Astrocyte of the hippocampus (primary cell): ENCODE measurements at regions not wholly inside any gene's neighbourhood (a gene's known extent, or its start where the extent isn't known, plus 50 kb on each side); places are given as distances from the start of the nearest gene placed in this dataset.
A peak's percentile ranks its signal among the peaks of the same experiment; 100 is the strongest.
"Not testable (repeated sequence)": the region's sequence is repeated elsewhere in the genome, so short reads cannot be mapped to it uniquely, and the experiment has no call there.

Source experiments
- DNase-seq: peaks from one replicate; pipeline ENCODE4 v3.0.0; 2011; ENCODE audit warnings: low read depth, low spot score

DNA sequence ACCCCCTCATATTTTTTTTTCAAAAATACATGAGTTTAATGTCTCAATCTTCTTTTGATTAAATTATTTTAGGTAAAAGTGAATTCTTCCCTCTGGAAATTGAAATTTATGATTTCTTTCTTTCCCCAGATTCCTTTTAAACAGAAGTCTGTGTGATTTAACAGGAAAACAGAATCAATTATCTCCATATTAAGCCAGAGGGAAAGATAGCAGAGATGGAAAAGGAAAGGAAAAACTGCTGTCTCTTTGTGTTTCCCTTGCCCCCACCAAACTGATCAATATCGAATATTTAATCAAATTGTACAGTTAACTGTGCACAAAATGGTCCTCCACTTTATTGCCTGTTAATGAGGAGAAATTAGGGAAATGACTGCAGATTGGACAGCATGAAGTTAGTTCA, 203.5 kb upstream of the NECTIN3 start:
- no peak for DNase-seq

DNA sequence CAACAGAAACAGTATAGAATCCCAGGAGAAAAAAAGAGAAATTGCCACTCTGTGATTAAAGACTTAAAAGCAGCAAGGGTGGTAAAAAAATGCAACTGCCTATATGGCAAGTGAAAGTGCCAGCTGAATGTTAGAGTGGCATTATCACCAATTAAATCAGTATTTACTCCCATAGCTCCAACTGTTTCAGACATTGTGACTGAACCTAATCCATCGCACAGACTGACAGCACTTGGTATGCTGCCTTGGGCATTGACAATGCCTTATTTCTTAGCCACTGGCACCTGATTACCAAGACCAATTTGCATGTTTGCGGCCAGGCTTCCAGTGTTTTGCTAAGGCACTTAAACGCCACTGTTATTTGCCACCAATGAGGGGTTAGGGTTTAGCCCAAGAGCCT, 201.9 kb upstream of the NECTIN3 start:
- peak; percentile 4 for DNase-seq

DNA sequence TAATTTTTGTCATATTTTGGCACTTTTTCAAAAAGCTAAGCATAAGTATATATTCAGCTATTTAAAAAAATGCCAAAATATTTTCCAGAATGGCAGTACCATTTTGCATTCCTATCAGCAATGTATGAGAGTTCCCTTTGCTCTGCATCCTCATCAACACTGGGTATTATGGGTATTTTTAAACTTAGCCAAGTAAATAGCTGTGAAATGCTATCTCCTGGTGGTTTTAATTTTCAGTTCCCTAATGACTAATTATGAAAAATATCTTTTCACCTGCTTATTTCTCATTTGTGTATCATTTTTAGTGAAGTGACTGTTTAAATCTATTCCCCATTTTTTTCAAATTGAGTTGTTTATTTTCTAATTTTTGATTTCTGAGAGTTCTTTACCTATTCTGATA, 199.7 kb upstream of the NECTIN3 start:
- no peak for DNase-seq

DNA sequence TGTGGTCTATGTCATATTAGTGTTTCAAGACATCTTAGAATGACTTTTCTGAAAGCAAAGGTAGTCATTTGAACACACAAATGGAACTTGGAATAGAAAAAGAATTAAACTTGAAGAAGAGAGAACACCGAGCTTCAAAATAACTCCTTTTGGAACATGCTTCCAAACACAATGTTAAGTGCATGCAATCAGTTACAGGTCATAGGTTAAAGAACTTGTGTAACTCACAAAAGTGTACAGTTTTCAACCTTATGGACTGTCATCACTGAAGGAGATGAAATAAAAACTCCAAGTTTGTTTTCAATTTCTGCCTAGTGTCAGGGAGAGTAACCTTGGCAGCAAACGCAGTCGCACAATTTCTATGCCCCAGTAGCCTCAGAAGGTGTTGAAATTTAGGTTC, 192.9 kb upstream of the NECTIN3 start:
- DNase-seq: no peak

DNA sequence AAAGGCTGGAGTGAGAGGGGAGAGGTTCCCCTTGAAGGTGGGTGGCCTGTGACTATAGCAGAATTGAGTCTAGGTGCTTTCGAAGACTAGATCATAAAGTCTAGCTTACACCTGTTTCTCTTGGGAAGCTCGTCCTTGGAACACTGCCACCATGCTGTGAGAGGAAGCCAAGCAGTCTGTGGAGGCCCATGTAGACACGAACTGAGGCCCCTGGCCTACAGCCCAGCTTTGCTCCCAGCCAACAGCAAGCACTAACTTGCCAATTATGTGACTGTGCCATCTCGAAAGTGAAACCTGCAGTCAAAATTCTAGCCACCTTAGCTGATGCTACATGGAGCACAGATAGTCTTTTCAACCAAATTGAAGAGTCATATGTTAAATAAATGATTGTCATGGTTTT, 190.5 kb upstream of the NECTIN3 start:
- DNase-seq: peak; percentile 66

DNA sequence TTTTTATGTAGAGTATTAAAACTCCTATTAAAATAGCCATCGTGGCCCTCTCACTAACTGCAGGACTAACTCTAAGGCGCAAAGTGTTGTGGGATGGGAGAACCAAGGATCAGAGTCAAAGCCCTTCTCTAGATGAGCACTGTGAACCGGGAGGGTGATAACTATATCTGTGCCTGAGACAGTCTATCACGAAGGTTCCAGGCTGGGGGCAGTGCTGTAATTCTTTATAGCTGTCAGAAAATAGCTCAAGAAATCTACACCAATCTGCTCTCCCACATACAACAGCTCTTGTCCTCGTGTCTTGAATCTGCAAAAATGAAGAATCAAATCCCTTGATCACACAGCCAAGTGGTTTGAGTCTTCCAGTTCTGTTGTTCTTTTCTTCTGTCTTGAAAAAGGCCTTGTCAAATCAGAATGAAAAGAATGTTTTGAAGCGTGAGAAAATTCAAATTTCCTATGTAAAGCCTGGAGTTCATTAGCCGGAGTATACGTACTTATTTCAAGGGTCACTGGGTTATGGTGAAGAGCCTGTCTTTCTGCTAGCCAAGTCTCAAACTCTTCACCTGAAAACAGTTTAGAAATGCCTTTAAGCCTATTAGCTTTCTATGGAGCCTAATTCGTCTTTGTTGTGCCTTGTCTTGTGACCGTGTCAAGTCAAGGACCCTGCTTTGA, 185.3 kb upstream of the NECTIN3 start:
- peak; percentile 53 for DNase-seq

DNA sequence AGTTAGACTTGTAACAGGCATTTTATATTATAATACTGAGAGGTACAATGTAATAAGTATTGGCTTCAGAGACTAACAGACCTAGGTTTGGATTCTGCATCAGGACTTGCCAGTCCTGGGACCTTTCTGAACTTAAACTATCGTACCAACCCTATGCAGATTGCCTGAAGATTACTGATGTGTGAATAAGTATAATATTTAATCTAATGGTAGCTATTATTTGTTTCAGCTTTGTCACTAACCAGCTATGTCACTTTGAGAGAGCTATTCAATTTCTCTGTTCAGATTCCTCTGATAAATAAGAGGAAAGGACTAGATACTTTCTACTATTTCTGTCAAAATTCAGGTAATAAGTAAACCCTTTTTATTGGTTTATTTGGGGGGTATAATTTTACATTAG, 184.4 kb upstream of the NECTIN3 start:
- DNase-seq: no peak

DNA sequence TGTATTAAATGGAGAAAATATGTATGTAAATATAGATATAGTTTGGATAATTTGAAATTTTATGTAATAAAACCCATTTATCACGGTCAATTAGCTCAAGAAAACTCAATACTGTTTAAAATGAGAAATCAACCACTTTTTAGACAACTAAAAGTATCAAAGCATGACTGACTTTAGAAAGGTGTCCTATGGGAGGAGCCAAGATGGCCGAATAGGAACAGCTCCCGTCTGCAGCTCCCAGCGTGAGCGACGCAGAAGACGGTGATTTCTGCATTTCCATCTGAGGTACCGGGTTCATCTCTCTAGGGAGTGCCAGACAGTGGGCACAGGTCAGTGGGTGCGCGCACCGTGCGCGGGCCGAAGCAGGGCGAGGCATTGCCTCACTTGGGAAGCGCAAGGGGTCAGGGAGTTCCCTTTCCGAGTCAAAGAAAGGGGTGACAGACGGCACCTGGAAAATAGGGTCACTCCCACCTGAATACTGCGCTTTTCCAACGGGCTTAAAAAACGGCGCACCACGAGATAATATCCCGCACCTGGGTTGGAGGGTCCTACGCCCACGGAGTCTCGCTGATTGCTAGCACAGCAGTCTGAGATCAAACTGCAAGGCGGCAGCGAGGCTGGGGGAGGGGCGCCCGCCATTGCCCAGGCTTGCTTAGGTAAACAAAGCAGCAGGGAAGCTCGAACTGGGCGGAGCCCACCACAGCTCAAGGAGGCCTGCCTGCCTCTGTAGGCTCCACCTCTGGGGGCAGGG, 182.8 kb upstream of the NECTIN3 start:
- DNase-seq: not testable (repeated sequence)

DNA sequence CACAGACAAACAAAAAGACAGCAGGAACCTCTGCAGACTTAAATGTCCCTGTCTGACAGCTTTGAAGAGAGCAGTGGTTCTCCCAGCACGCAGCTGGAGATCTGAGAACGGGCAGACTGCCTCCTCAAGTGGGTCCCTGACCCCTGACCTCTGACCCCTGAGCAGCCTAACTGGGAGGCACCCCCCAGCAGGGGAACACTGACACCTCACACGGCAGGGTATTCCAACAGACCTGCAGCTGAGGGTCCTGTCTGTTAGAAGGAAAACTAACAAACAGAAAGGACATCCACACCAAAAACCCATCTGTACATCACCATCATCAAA, 182.3 kb upstream of the NECTIN3 start:
- DNase-seq: not testable (repeated sequence)

DNA sequence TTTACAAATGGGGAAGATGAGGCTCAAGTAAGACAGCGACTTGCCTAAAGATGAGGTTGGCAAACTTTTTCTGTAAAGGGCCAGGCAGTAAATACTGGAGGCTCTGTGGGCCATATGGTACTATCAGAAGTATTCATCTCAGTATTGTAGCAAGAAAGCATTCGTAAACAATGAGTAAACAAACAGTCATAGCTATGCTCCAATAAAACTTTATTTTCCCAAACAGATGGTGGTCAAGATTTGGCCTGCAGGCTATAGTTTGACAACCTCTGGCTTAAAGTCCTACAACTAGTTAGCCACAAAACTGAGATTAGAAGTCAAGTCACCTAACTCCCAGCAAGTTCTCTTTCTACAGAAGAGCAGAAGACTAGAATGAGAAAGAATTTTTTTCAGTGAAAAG, 177.0 kb upstream of the NECTIN3 start:
- no peak for DNase-seq

DNA sequence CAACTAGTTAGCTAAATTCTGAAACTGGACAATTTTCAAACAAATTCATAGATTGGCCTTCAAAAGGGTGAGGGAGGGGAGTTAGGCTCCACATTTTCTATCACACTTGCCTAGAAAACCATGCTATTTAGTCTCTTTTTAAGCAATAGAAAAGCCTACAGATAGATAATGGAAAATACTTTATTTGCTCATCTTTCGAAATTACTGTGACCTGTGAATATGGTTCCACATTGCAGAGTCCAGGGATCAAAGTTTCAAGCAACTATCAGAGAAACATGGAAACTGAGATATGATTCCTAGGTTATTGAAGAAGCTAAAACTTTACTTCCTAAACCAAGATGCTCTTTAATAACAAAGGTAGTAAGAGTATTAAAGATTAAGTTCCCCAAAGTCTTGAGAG, 176.6 kb upstream of the NECTIN3 start:
- no peak for DNase-seq

DNA sequence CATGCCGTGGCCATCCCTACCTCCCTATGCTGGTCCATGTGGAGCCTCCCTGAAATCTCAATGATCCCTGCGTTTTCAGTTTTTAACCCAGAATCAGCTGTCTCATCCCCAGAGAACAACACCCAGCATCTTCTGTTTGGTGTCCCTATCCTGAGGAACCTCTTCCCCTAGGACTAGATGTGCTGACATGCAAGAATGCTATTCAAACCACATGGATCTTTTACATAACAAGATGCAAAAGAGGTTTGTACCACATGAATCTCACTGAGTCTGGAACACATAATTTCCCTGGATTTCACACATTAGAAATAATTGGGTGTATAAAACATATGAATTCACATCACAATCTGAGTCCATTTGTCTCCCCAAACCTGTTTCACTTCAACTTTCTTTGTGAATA, 174.6 kb upstream of the NECTIN3 start:
- no peak for DNase-seq

DNA sequence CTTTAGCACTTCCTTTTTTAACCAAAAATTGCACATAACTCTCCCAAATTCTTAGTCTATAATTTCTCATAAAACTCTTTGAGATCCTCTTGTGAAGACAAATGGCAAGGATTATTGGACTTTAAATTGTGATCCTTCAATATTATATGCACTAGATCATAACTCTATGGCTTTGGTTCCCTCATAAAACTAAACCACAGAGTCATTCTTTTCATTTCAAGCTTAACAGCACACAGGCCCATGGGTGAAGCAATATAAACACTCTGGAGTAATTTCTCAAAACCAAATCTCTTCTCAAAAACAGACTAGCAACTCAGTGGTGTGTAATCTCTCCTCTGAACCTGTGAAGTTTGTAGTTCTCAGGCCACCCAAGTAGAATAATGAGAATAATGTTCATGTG, 171.0 kb upstream of the NECTIN3 start:
- peak; percentile 11 for DNase-seq

DNA sequence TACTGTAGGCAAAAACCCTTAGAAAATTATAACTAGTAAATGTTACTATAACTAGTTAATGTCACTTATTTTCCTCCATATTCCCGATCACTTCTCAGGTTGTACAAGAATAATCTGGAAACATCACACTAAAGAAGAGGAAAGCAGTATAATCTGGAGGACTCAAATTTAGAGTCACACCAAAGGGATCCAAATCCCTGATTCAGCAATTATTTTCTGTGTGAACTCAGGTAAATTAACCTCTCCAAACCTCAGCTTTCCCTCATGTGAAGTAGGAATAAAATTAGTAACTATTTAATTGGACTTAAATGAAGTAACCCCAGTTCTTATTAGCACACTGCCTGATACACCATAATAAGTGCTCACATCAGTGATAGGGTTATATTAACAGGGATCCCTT, 170.1 kb upstream of the NECTIN3 start:
- no peak for DNase-seq

DNA sequence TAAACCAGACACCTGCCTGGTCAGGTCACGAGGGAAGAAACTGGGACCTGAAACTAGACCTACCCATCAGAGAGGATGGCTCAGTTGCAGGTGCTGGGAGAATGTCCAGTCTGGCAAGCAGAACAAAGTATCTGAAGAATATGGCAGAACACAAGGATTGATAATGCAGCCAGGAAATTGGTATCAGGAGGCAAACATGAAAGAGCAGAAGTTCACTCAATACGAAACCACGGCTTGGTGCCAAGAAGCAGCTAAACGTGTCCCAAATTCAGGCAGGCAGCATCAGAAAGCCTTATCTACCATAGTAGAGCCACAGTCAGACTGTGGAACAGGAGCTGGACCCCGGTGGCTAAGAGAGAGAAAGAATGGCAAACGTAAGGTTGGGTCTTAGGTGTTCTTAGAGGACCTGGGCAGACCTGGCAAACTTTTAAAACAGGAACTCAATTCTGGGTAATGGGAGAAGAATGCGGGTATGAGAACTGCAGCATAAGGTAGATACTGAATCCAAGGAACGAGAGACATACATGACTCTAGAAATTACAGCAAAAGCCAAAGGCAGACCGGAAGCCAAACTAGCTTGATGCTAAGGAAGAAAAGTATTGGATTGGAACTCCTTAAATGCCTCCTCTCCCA, 169.0 kb upstream of the NECTIN3 start:
- no peak for DNase-seq

DNA sequence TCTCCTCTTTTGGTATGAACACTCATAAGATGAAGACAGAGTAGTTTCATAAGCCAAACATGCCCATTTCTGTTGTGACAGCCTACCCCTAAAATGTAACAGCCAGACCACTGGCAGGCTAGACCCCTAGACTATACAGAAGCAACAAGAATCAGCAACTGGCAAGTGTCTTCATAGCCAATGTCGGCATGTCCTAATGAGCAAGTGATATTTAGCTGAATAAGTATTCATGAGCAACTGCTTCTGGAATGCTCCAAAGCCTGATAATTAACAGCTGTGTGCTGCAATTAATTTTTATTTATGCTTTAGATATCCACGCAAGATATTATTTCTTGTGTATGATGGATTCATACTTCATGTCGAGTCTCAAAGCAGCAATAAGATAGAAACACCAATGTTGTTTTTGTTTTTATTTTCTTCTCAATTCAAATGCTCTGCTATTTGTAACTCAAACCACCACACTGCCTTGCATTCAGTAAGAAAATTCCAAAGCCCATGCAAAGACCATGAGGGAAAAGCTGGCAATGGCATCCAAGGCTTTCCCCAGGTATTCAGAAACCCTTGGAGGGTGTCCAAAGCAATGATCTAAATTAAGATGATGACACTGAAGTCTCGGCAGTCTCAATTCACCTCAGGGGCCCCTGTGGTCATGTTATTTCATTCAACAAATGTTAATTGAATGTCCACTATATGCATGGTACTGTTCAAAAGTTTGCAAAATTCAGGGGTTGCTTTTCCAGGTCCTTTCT, 167.7 kb upstream of the NECTIN3 start:
- DNase-seq: peak; percentile 48

DNA sequence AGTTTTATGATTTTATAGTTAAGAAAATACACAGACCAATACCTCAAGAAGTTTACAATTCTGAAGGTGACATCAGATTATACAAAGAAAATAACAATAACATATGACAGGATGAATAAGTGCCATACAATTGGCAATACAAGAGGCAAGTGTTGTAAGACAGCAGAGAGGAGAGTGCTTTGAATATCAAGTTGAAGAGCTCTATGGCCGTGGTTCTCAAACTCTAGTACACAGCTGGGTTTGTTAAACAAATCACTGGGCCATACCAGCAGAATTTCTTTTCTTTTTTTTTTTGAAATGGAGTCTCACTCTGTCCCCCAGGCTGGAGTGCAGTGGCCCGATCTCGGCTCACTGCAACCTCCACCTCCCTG, 167.1 kb upstream of the NECTIN3 start:
- DNase-seq: no peak

DNA sequence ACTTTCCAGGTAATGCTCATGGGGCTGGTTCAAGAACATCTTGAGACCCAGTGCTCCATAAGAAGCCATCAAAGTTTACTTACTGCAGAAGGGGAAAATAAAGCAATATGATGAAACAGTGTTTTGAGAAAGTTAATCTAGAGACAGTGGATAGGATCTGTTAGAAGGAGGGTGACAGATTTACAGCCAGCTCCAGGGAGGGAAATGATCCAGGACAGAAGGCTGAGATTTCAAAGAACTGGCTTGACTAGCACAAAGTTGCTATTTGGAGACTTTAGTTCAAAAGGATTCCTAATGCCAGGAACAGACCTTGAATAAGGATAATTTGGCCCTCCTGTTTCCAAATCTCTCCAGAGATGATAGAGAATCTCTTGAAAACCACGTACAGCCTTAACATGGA, 166.5 kb upstream of the NECTIN3 start:
- DNase-seq: no peak

DNA sequence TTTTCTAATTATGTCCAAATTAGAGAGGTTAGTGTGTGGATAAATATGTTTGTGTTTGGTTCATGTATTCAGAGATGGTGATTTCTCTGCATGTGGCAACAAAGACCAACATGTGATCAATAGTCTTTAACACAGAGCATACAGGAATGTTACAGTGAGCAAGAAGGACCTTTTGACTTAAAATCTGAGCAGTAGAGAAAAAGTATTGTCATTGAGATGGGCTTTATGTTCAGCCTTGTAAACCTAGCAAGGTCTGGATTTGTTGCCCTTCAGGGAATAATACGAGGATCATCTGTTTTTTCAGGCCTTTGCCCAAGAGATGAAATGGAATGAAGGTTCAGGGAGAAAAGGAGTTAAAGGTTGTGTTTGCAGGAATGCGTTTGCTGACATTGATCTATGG, 161.8 kb upstream of the NECTIN3 start:
- no peak for DNase-seq

DNA sequence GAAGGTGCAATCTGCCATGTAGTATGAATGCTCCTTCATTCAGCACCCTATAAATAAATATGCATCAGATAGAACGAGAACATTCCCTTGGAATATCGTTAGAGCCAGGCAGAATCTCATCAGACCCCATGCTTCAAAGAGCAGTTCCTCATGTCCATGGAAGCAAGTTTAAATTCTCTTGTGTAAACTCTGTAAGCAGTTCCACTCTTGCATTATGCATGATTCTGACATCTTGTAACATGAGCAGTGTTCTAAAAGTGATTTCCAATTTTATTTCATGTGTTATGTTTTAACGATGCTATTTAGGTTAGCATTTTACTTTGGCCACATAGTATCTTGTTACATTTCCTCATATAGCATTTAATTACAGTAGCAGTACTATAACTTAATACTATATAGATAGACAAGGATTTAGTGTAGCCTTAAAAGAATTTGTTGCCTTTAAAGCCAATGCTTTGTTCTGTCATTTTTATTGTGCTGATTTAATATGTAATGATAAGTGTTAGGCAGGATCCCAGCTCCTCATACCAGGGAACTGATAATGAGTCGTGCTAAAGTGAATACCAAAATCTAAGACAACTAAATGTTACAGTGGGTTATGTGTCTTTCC, 161.2 kb upstream of the NECTIN3 start:
- no peak for DNase-seq

DNA sequence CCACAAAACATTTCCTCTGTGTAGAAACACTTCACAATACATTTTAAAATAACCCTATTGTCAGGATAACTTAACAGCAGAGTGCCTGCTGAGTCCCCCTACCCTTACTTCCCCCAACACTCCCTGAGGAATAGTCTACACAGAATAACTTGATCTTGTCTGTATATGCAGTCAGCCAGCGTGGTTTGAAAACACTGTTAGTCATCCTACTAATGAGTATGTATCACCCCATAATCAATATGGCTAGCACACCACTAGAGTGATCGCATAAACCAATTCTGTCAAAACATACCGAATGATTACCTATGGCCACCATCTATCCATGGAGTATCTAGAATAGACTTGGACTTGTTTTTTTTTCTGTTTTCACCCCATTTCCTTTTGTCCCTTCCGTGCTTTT, 152.7 kb upstream of the NECTIN3 start:
- no peak for DNase-seq

DNA sequence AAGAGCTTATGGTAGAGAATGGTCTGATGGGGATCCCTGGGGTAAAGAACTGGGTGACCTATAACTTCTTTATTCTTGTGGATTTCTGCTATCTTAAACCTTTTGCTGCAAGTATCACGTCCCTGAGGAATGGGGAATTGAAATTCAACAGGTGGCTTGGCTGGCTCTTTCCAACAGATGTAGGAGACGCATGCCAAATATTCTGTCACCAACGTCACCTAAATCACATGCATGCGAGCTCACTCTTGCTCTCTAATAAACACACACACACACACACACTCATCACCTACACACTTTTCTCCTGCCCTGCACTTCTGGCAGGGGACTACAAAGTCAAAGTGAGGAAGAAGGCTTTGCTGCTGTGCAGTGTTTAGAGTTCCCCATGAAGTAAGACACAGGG, 145.8 kb upstream of the NECTIN3 start:
- DNase-seq: no peak
